NCI-H2081 (cell line): ENCODE measurements at regions not wholly inside any gene's neighbourhood (a gene's known extent, or its start where the extent isn't known, plus 50 kb on each side); places are given as distances from the start of the nearest gene placed in this dataset.

ENCODE experiments used
- DNase-seq, 2 experiments: peaks; one replicate each; lab custom pipeline; 2025; lab: John Stamatoyannopoulos, UW

DNA sequence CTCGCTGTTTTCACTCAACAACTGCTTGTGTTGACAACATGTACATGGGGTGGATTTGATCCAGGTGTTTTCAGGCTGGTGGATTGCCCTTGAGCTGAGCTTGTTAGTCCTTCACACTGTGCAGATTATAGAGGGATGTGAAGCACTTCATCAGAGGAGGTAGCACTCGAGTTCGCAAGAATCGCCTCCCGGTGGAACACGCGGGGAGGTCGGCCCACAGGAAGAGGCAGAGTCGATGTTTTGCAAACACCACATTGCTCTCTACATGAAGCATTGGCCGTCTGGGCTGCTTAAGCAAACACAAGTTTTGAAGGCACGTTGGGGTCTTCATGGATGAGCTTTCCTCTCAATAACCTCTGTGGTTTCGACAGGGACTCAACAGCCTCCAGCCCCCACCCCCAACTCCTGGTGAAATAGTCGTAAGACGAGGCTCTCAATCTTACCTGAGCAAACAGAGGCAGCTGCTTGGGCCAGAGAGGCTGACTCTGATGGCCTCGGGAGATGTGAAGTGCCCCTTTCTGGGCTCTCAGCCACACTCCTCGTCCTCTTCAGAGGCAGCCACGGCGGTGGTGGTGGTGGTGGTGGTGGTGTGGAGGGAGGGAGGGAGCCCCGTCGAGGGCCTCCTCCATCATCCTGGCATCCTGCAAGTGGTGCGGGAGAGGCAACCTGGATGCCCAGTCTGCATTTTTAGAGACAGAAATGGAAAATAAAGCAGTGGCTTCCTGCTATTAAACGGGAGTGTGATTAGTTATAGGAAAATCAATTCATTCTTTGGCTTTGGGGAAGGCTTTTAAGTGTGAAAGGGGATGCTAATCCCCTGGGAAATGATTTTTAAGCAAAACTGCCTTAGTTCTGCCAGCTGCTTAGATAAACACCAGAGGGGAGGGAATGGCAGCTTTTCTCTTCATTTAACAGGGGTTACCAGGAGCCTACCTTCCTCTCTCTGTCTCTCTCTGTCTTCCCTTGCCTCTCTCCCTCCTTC lies 552.5 kb upstream of the EEF2KMT start:
- DNase-seq: no peak

GRCh38 chr16:5647051-5647450 lies 549.5 kb upstream of the EEF2KMT start:
- DNase-seq: no peak

- no peak for DNase-seq
Measured at GRCh38 chr16:5643855-5644531, 546.4 kb upstream of the EEF2KMT start.

GRCh38 chr16:5642436-5642835 lies 544.8 kb upstream of the EEF2KMT start:
- DNase-seq: no peak

DNA sequence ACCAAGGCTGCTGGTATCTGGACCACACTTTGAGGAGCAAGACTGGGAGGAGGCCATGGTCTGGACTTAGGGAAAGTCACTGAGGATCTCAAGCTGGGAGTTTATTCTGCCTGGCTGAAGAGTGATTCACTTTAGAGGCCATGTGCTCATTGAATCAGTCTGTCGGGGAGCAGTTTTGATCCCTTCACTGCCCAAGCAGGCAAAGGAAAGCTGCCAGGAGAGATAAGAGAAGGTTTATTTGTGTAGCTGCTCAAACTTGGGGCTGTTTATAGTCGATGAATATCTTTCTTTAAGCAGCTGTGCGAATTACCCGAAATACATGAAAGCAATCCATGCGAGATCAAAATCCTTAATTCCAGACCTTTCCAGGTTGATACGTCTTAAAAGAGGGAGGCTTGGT lies 544.4 kb upstream of the EEF2KMT start:
- no peak for DNase-seq

DNA sequence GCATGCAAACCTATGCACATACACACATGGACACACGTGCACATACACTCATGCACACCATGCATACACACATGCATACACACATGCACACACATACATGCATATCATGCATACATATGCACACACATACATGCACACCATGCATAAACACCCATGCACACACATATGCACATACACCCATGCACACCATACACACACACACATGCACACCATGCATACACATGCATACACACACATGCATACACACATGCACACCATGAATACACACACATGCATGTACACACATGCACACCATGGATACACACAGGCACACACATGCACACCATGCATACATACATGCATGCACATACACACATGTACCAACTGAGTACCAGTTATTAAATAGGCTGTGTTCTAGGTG lies 543.3 kb upstream of the EEF2KMT start:
- no peak for DNase-seq

- no peak for DNase-seq
Measured at GRCh38 chr16:5639531-5639930, 541.9 kb upstream of the EEF2KMT start.

DNA sequence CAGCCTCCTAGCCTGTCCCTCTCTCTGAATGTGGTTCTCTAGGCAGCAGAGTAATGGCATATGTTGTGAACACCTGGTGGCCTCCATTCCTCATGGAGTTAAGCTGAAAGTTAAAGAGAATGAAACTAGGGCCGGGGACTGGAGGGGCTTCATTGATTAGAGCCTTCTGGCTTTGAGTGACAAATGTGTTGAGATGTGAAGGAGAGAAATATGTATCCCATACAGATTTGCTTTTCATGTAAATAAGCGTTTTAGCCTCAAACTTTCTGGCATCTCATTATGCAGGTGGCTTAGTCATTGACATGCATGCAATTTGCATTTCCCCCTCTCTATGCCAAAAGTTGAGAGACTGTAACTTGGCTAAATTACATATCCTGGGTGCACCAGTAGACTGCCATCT lies 537.7 kb upstream of the EEF2KMT start:
- DNase-seq: no peak

- no peak for DNase-seq
Measured at GRCh38 chr16:5634666-5635180, 537.1 kb upstream of the EEF2KMT start.

- DNase-seq: peak in 1 of 2 experiments; percentile 4
Measured at GRCh38 chr16:5633845-5634440, 536.3 kb upstream of the EEF2KMT start.

- no peak for DNase-seq
Measured at GRCh38 chr16:5622234-5622884, 524.8 kb upstream of the EEF2KMT start.

DNA sequence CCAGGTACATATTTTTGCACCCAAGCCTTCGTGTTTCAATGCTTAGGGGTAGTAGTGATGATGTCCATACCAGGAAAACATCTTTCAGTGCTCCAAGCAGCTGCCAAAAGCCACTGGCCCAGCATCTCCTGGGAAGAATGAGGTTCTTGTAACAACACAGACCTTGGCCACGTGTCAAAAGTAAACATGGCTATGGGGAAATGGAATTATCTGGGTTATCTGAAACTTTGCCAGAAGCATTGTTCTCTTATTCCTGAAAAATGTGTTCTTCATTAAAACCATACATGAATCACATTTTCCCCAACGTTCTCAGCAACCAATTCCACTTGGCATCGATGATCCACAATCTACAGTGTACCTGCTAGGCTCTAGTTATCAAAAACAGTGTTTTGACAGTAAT lies 524.2 kb upstream of the EEF2KMT start:
- DNase-seq: no peak

DNA sequence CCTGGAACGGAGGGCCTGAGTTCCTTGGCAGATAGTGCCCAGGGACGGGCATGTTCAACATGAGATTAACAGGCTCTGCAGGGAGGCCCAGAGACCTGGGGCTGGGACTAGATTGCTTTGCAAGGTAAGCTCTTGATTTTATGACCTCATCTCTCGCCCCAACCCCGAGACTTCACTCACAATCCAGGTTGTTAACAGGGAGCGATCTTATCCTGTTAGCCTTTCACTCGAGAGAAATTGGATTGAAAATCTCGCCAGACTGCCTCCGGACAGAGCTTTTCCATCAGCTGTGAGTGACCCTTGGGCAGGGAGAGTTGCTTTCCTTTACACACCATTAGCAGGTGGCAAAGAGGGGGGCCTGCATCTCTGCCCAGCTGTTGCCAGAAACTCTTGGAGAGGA lies 521.7 kb upstream of the EEF2KMT start:
- no peak for DNase-seq

GRCh38 chr16:5616841-5617240 lies 519.2 kb upstream of the EEF2KMT start:
- no peak for DNase-seq

DNA sequence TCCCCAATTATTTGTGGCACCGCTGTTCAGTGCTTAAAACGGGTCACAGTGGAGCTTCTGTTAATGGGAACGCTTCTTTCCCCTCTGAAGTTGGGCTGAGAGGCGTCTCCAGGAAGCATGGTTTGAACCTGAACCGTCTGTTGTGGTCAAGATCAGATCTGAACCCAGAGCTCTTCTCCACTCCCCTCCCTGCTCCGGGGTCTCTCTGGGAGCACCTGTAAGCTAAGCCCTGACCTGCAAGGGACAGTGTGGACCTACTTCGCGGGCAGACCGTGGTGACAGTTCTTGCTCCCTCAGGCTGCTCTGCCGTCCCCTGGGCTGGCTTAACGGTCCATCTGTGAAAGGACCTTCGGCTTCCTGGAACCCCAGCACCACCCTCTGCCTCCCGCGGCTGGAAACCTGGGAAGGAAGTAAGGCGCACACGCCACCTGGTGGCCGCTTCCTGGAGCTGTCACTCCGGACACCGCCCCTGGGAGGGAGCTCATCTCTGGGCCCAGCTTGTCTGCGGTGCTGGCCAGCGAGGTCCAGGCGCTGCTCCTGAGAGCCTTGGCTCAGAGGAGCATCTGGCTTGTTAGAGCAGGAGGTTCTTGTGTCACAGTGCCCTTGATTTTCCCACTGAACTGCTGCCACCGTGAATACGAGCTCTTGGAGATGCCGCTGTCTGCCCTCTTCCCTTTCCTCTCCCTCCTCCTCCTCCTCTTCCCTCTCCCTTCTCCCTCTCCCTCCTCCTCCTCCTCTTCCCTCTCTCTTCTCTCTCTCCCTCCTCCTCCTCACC lies 518.5 kb upstream of the EEF2KMT start:
- DNase-seq: peak; percentile 3 to 32

- DNase-seq: no peak
Measured at GRCh38 chr16:5607169-5607568, 509.6 kb upstream of the EEF2KMT start.

GRCh38 chr16:5605404-5605803 lies 507.8 kb upstream of the EEF2KMT start:
- no peak for DNase-seq

- no peak for DNase-seq
Measured at GRCh38 chr16:5604770-5605169, 507.2 kb upstream of the EEF2KMT start.

- DNase-seq: no peak
Measured at GRCh38 chr16:5603836-5604235, 506.2 kb upstream of the EEF2KMT start.

DNA sequence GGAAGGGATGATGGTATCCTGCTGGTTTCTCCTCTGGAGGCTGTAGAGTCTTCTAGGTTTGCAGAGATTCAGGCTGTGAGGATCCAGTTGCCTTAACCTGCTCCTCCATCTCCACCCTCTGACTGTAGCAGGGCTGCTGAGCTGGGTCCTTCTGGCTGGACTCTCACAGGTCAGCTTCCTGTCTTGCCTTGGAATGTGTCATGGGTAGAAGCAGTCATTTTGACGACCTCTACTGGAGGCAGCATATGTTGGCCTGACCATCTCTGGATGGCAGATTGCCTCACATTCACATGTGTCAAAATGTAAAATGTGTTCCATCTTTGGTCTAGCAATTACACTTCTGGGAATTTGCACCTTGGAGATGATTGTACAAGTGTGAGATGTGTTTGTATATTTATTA lies 504.4 kb upstream of the EEF2KMT start:
- DNase-seq: no peak

GRCh38 chr16:5598793-5599192 lies 501.2 kb upstream of the EEF2KMT start:
- no peak for DNase-seq
